ENCODE measurements at regions not wholly inside any gene's neighbourhood (a gene's known extent, or its start where the extent isn't known, plus 50 kb on each side); places are given as distances from the start of the nearest gene placed in this dataset.

GRCh38 chr7:12917801-12918200 is 230.4 kb downstream of the ARL4A start:
- no peak for TF ChIP-seq CTCF (IDR thresholded peaks at IDR 0.05)
- TF ChIP-seq EZH2 (IDR thresholded peaks at IDR 0.05; ENCODE audit: borderline replicate concordance, insufficient read depth, low read depth, low read length, poor library complexity, severe bottlenecking): no peak
